Coronary artery (tissue), 2 donors: ENCODE measurements at regions not wholly inside any gene's neighbourhood (a gene's known extent, or its start where the extent isn't known, plus 50 kb on each side); places are given as distances from the start of the nearest gene placed in this dataset.

Source experiments
- DNase-seq: peaks from one replicate; pipeline ENCODE4 v3.0.0-alpha.2; 2017; ENCODE audit warnings: low spot score
- H3K27ac ChIP-seq, 2 donors: fragments of 200-600 bp; sonication (generic); one replicate each; pipeline ENCODE4 v1.5.1; 2016 to 2019
- H3K4me3 ChIP-seq: fragments of 200-600 bp; sonication (generic); 2 replicates; pipeline ENCODE4 v1.5.1; 2016; ENCODE audit warnings: mild to moderate bottlenecking, moderate library complexity
- CTCF ChIP-seq: fragments of 200-600 bp; sonication (generic); IDR thresholded peaks from one replicate; pipeline ENCODE4 v1.5.1; 2019; ENCODE audit warnings: antibody characterized with exemption

GRCh38 chr10:129005804-129006203, 461.2 kb upstream of the MGMT start:
- no peak overlapping the region for H3K27ac ChIP-seq
- no peak overlapping the region for H3K4me3 ChIP-seq
- TF ChIP-seq CTCF = no peak
- DNase-seq = no peak

- TF ChIP-seq CTCF = no peak
- no peak for DNase-seq
- Histone ChIP-seq H3K4me3 (no peak overlapping the region), H3K27ac (no peak overlapping the region)
These were observed 448.5 kb upstream of the MGMT start for GRCh38 chr10:129018511-129018910.

DNA sequence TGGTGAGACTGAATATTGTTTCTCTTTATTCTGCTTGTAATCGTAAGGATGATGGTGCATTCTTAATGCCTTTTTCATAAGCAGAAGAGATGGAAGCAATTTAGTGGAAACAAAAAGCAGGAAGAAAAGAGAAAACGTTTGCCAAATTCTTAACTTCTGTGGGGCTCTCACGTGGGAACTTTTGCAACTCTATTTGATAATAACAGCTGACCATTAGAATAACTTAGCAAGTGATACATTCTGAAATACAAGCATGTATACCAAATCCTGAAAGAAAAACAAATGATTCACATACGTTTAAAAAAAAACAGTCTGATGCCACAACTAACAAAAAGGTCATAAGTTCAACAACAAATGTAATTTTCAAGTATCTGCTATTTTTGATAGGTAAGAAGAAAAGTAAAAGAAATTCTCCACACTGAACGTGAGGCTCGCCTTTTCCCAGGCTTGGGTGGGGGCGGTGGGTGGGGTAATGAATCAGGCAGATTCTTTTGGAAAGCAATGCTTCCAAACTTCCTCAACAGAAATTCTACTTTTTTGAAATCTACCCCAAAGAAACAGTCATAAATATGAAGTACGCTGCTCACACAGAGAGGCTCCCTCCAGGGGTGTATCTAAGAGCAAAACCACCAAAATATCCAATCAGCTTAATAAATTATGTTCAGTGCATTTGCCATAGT, 446.2 kb upstream of the MGMT start:
- DNase-seq = no peak
- TF ChIP-seq CTCF = no peak
- H3K27ac ChIP-seq = no peak overlapping the region
- no peak overlapping the region for H3K4me3 ChIP-seq

- Histone ChIP-seq H3K27ac (peak overlapping the region; percentile 30), H3K4me3 (peak overlapping the region; percentile 16)
- TF ChIP-seq CTCF = no peak
- no peak for DNase-seq
These were observed 445.3 kb upstream of the MGMT start for GRCh38 chr10:129021594-129022304.

GRCh38 chr10:129023082-129023481, 444.0 kb upstream of the MGMT start:
- no peak for DNase-seq
- Histone ChIP-seq H3K4me3 (no peak overlapping the region), H3K27ac (peak overlapping the region in 1 of 2 donors; percentile 39)
- no peak for TF ChIP-seq CTCF

- TF ChIP-seq CTCF = no peak
- DNase-seq = no peak
- Histone ChIP-seq H3K4me3 (no peak overlapping the region), H3K27ac (no peak overlapping the region)
These were observed 443.0 kb upstream of the MGMT start for GRCh38 chr10:129024046-129024445.

GRCh38 chr10:129025787-129026186, 441.3 kb upstream of the MGMT start:
- H3K4me3 ChIP-seq = no peak overlapping the region
- no peak for DNase-seq
- TF ChIP-seq CTCF = no peak
- H3K27ac ChIP-seq = no peak overlapping the region
